ENCODE measurements at regions not wholly inside any gene's neighbourhood (a gene's known extent, or its start where the extent isn't known, plus 50 kb on each side); places are given as distances from the start of the nearest gene placed in this dataset.

DNA sequence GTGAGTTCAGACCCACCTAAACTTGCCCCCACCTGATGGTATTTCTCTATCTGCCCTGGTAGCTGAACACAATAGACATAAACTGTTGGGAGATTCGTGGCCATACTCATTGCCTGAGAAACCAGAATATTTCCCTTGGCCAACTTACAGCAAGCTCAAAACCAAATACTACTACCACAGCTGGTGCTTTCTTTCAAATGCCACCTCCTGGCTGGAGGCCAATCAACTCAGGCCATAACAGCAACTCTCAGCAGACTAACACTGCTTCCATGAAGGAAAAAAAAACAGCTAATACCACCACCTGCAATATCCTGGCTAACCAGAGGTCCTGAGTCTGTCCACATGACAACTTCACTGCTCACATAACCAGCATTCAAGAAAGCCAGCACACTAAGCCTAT is 373.1 kb downstream of the CMPK2 start:
- Histone ChIP-seq H3K4me3 (ENCODE audit: low read length) (no peak overlapping the region), H3K27me3 (ENCODE audit: insufficient read depth, low read length, poor library complexity) (no peaks in the 10 kb centered on the region), H3K23ac (ENCODE audit: low read length) (no peak overlapping the region), H3K9ac (ENCODE audit: low read length) (no peak overlapping the region), H2BK15ac (replicated peaks; ENCODE audit: low read depth) (no peak overlapping the region), H3K4ac (ENCODE audit: low read depth, low read length) (no peak overlapping the region), H4K5ac (ENCODE audit: low read length) (no peak overlapping the region), H3K79me1 (ENCODE audit: low read length) (no peaks in the 10 kb centered on the region), H4K8ac (ENCODE audit: low read depth, low read length) (no peak overlapping the region), H3K36me3 (ENCODE audit: control insufficient read depth, insufficient read depth, low read length) (no peaks in the 10 kb centered on the region), H3K27ac (ENCODE audit: low read depth, low read length) (no peak overlapping the region), H3K4me1 (ENCODE audit: control insufficient read depth, low read depth, low read length) (no peaks in the 10 kb centered on the region), H3K79me2 (ENCODE audit: control insufficient read depth, insufficient read depth, low read length) (no peaks in the 10 kb centered on the region), H2BK5ac (ENCODE audit: low read length) (no peak overlapping the region), H2BK120ac (ENCODE audit: low read depth, low read length) (no peak overlapping the region), H3K56ac (ENCODE audit: low read length) (no peak overlapping the region), H3K18ac (ENCODE audit: low read length) (no peak overlapping the region), H3K4me2 (ENCODE audit: low read length) (no peak overlapping the region), H2AK5ac (ENCODE audit: low read length) (no peak overlapping the region)
- DNase-seq, result no peak
- no CpG with 5 or more reads among the region's 1 CpG for WGBS (ENCODE audit: extremely low coverage, insufficient coverage, low lambda C conversion rate)

DNA sequence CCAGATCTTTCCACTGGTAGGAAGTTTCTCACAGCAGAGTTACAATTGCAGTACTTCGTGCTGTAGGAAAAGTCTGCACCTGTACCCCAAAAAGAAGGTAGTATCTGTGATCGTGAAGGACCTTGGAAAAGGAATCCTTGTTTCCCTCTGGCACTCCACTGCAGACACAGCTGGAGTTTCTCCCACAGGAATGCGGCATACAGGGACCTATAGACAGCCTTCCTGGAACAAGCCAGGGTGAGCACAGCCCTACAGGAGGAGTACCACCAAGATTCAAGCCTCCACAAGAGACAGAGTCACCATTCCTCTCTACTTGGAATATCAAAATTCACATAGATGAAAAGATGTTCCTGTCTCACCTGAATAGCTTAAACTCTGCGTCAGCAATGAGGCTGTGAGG is 372.4 kb downstream of the CMPK2 start:
- Histone ChIP-seq H3K4ac (ENCODE audit: low read depth, low read length) (no peak overlapping the region), H3K4me3 (ENCODE audit: low read length) (no peak overlapping the region), H3K9ac (ENCODE audit: low read length) (no peak overlapping the region), H3K79me1 (ENCODE audit: low read length) (no peaks in the 10 kb centered on the region), H3K36me3 (ENCODE audit: control insufficient read depth, insufficient read depth, low read length) (no peaks in the 10 kb centered on the region), H3K23ac (ENCODE audit: low read length) (no peak overlapping the region), H3K4me1 (ENCODE audit: control insufficient read depth, low read depth, low read length) (no peaks in the 10 kb centered on the region), H3K4me2 (ENCODE audit: low read length) (no peak overlapping the region), H3K79me2 (ENCODE audit: control insufficient read depth, insufficient read depth, low read length) (no peaks in the 10 kb centered on the region), H3K27me3 (ENCODE audit: insufficient read depth, low read length, poor library complexity) (no peaks in the 10 kb centered on the region), H4K8ac (ENCODE audit: low read depth, low read length) (no peak overlapping the region), H3K27ac (ENCODE audit: low read depth, low read length) (no peak overlapping the region), H4K5ac (ENCODE audit: low read length) (no peak overlapping the region), H2BK15ac (replicated peaks; ENCODE audit: low read depth) (no peak overlapping the region), H2BK120ac (ENCODE audit: low read depth, low read length) (no peak overlapping the region), H3K56ac (ENCODE audit: low read length) (no peak overlapping the region), H2BK5ac (ENCODE audit: low read length) (no peak overlapping the region), H2AK5ac (ENCODE audit: low read length) (no peak overlapping the region), H3K18ac (ENCODE audit: low read length) (no peak overlapping the region)
- no peak for DNase-seq
- no CpG with 5 or more reads among the region's 4 CpGs for WGBS (ENCODE audit: extremely low coverage, insufficient coverage, low lambda C conversion rate)

DNA sequence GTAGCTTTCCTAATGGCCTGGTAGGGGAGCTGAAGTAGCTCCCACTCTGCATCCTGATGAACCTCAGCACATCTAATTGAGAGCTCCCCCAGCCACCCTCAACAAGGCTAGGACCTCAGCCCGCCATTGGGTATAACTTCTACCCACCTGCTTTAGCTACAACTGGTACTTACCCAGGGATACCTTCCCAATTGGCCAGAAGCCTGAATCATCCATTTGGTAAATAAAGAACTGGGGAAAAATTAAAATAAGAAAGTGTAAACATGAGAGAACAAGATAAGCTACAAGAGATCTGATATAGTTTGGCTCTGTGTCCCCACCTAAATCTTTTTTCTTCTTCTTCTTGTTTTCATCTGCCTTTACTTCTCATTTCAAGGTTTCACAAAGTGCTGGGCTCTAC is 372.0 kb downstream of the CMPK2 start:
- Histone ChIP-seq H3K4me1 (ENCODE audit: control insufficient read depth, low read depth, low read length) (no peaks in the 10 kb centered on the region), H3K27me3 (ENCODE audit: insufficient read depth, low read length, poor library complexity) (no peaks in the 10 kb centered on the region), H3K18ac (ENCODE audit: low read length) (no peak overlapping the region), H3K56ac (ENCODE audit: low read length) (no peak overlapping the region), H2BK5ac (ENCODE audit: low read length) (no peak overlapping the region), H3K27ac (ENCODE audit: low read depth, low read length) (no peak overlapping the region), H2AK5ac (ENCODE audit: low read length) (no peak overlapping the region), H3K36me3 (ENCODE audit: control insufficient read depth, insufficient read depth, low read length) (no peaks in the 10 kb centered on the region), H3K23ac (ENCODE audit: low read length) (no peak overlapping the region), H3K79me2 (ENCODE audit: control insufficient read depth, insufficient read depth, low read length) (no peaks in the 10 kb centered on the region), H2BK15ac (replicated peaks; ENCODE audit: low read depth) (no peak overlapping the region), H3K79me1 (ENCODE audit: low read length) (no peaks in the 10 kb centered on the region), H3K4me3 (ENCODE audit: low read length) (no peak overlapping the region), H3K4me2 (ENCODE audit: low read length) (no peak overlapping the region), H3K4ac (ENCODE audit: low read depth, low read length) (no peak overlapping the region), H4K8ac (ENCODE audit: low read depth, low read length) (no peak overlapping the region), H4K5ac (ENCODE audit: low read length) (no peak overlapping the region), H2BK120ac (ENCODE audit: low read depth, low read length) (no peak overlapping the region), H3K9ac (ENCODE audit: low read length) (no peak overlapping the region)
- no peak for DNase-seq
- no CpG with 5 or more reads among the region's 1 CpG for WGBS (ENCODE audit: extremely low coverage, insufficient coverage, low lambda C conversion rate)

DNA sequence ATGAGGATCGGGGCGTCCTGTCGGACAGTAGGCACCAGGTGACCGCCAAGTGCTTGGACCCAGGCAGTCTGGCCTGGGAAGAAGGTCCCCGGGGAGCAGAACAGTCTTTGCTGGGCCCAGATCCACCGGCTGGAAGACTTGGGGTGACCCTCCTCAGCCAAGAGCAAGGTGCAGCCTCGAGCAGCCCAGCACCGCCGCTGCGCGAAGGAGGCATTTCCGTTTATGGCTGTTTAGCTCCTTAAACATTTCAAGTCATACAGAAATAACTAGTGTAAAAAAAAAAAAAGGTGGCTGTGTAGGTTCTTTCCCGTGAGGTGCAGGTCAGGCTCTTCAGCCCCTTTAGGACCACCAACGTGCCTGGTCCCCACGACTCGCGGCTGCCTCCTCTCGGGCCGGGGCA is 370.2 kb downstream of the CMPK2 start:
- no peaks in the 10 kb centered on the region for H3K79me2 ChIP-seq (ENCODE audit: control insufficient read depth, insufficient read depth, low read length)
- no peak overlapping the region for H3K27ac ChIP-seq (ENCODE audit: low read depth, low read length)
- H3K18ac ChIP-seq (ENCODE audit: low read length), result no peak overlapping the region
- H3K4me3 ChIP-seq (ENCODE audit: low read length), result no peak overlapping the region
- H3K4me2 ChIP-seq (ENCODE audit: low read length), result no peak overlapping the region
- no peak overlapping the region for H4K8ac ChIP-seq (ENCODE audit: low read depth, low read length)
- H3K56ac ChIP-seq (ENCODE audit: low read length), result no peak overlapping the region
- H4K5ac ChIP-seq (ENCODE audit: low read length), result no peak overlapping the region
- H2BK120ac ChIP-seq (ENCODE audit: low read depth, low read length), result no peak overlapping the region
- DNase-seq, result no peak
- H3K27me3 ChIP-seq (ENCODE audit: insufficient read depth, low read length, poor library complexity), result no peaks in the 10 kb centered on the region
- no peaks in the 10 kb centered on the region for H3K4me1 ChIP-seq (ENCODE audit: control insufficient read depth, low read depth, low read length)
- no peak overlapping the region for H3K4ac ChIP-seq (ENCODE audit: low read depth, low read length)
- no CpG with 5 or more reads among the region's 19 CpGs for WGBS (ENCODE audit: extremely low coverage, insufficient coverage, low lambda C conversion rate)
- no peak overlapping the region for H3K9ac ChIP-seq (ENCODE audit: low read length)
- no peak overlapping the region for H3K23ac ChIP-seq (ENCODE audit: low read length)
- H3K79me1 ChIP-seq (ENCODE audit: low read length), result no peaks in the 10 kb centered on the region
- no peak overlapping the region for H2BK5ac ChIP-seq (ENCODE audit: low read length)
- H3K36me3 ChIP-seq (ENCODE audit: control insufficient read depth, insufficient read depth, low read length), result no peaks in the 10 kb centered on the region
- no peak overlapping the region for H2AK5ac ChIP-seq (ENCODE audit: low read length)
- H2BK15ac ChIP-seq (replicated peaks; ENCODE audit: low read depth), result no peak overlapping the region

GRCh38 chr2:6496376-6496775 is 369.3 kb downstream of the CMPK2 start:
- no peak overlapping the region for H2BK15ac ChIP-seq (replicated peaks; ENCODE audit: low read depth)
- no peak for DNase-seq
- no peak overlapping the region for H4K5ac ChIP-seq (ENCODE audit: low read length)
- no peak overlapping the region for H3K27ac ChIP-seq (ENCODE audit: low read depth, low read length)
- H2BK120ac ChIP-seq (ENCODE audit: low read depth, low read length), result no peak overlapping the region
- no peaks in the 10 kb centered on the region for H3K4me1 ChIP-seq (ENCODE audit: control insufficient read depth, low read depth, low read length)
- H3K4ac ChIP-seq (ENCODE audit: low read depth, low read length), result no peak overlapping the region
- H3K79me2 ChIP-seq (ENCODE audit: control insufficient read depth, insufficient read depth, low read length), result no peaks in the 10 kb centered on the region
- H3K9ac ChIP-seq (ENCODE audit: low read length), result no peak overlapping the region
- H3K4me2 ChIP-seq (ENCODE audit: low read length), result no peak overlapping the region
- no peak overlapping the region for H4K8ac ChIP-seq (ENCODE audit: low read depth, low read length)
- no peak overlapping the region for H3K56ac ChIP-seq (ENCODE audit: low read length)
- H3K23ac ChIP-seq (ENCODE audit: low read length), result no peak overlapping the region
- no peaks in the 10 kb centered on the region for H3K79me1 ChIP-seq (ENCODE audit: low read length)
- no peak overlapping the region for H3K4me3 ChIP-seq (ENCODE audit: low read length)
- no CpG with 5 or more reads among the region's 14 CpGs for WGBS (ENCODE audit: extremely low coverage, insufficient coverage, low lambda C conversion rate)
- H3K36me3 ChIP-seq (ENCODE audit: control insufficient read depth, insufficient read depth, low read length), result no peaks in the 10 kb centered on the region
- no peak overlapping the region for H2BK5ac ChIP-seq (ENCODE audit: low read length)
- H2AK5ac ChIP-seq (ENCODE audit: low read length), result no peak overlapping the region
- H3K18ac ChIP-seq (ENCODE audit: low read length), result no peak overlapping the region
- H3K27me3 ChIP-seq (ENCODE audit: insufficient read depth, low read length, poor library complexity), result no peaks in the 10 kb centered on the region

GRCh38 chr2:6497048-6497447 is 368.7 kb downstream of the CMPK2 start:
- Histone ChIP-seq H4K5ac (ENCODE audit: low read length) (no peak overlapping the region), H3K36me3 (ENCODE audit: control insufficient read depth, insufficient read depth, low read length) (no peaks in the 10 kb centered on the region), H2BK120ac (ENCODE audit: low read depth, low read length) (no peak overlapping the region), H3K56ac (ENCODE audit: low read length) (no peak overlapping the region), H3K4me1 (ENCODE audit: control insufficient read depth, low read depth, low read length) (no peaks in the 10 kb centered on the region), H4K8ac (ENCODE audit: low read depth, low read length) (no peak overlapping the region), H3K23ac (ENCODE audit: low read length) (no peak overlapping the region), H2BK15ac (replicated peaks; ENCODE audit: low read depth) (no peak overlapping the region), H3K27ac (ENCODE audit: low read depth, low read length) (no peak overlapping the region), H3K4me2 (ENCODE audit: low read length) (no peak overlapping the region), H3K18ac (ENCODE audit: low read length) (no peak overlapping the region), H3K79me1 (ENCODE audit: low read length) (no peaks in the 10 kb centered on the region), H3K9ac (ENCODE audit: low read length) (no peak overlapping the region), H3K4ac (ENCODE audit: low read depth, low read length) (no peak overlapping the region), H2BK5ac (ENCODE audit: low read length) (no peak overlapping the region), H2AK5ac (ENCODE audit: low read length) (no peak overlapping the region), H3K79me2 (ENCODE audit: control insufficient read depth, insufficient read depth, low read length) (no peaks in the 10 kb centered on the region), H3K27me3 (ENCODE audit: insufficient read depth, low read length, poor library complexity) (no peaks in the 10 kb centered on the region), H3K4me3 (ENCODE audit: low read length) (no peak overlapping the region)
- no peak for DNase-seq
- no CpG with 5 or more reads among the region's 1 CpG for WGBS (ENCODE audit: extremely low coverage, insufficient coverage, low lambda C conversion rate)

All from mesendoderm (in vitro differentiated cells).